Activated CD4-positive, CD25-positive, alpha-beta regulatory T cell treated with anti-CD3 and anti-CD28 coated beads, Interleukin-2, amount 50 U/mL, for 24 hours (primary cell): ENCODE measurements at regions not wholly inside any gene's neighbourhood (a gene's known extent, or its start where the extent isn't known, plus 50 kb on each side); places are given as distances from the start of the nearest gene placed in this dataset.

Source experiments
- ATAC-seq, 2 donors: fragments of 150-1000 bp; cut with Tn5 transposase; one replicate each; pipeline ENCODE4 v1.10.0; 2021; ENCODE audit warnings: mild to moderate bottlenecking in 1 of 2, moderate library complexity in 1 of 2

DNA sequence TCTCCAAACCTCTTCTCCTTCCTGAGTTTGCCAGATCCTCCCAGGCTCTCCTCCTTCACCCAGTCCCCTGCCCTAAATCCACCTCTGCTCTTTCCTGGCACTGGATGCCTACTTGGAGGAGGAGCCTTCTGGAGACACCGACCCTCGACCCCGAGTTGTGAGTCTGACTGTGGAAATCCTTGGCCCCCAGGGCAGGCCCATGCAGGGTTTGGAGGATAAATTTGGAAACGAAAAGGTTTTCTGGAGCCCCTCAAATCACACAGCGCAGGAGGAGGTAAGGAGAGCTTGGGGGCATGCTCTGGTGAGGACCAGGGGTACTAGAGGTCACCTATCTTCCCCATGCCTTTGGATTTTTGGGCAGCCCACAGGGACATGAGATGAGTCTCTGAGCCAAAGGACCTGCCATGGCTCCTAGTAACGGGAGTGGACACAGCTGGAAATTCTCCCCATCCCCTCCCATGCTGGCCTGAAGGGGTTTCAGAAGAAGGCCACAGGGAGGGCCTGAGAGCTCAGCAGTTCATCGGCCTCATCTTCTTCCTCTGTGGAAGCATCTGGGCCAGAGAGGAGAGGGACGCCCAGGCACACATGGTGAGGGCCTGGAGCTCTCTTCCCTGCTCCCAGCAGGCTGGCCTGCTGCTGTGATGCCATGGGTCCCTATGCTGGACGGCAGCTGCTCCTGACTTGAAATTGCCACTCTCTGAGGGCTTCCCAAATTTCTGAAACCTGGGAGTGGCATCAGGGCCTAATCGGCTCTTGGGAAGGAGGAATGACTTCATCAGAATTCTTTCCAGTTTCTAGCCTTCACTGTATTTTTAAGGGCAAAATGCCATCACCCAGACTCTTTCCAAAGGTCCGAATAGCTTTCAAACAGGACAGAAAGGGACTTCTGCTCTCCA is 68.6 kb upstream of the ITGA11 start:
- no peak for ATAC-seq

GRCh38 chr15:68501259-68501591 is 69.3 kb upstream of the ITGA11 start:
- no peak for ATAC-seq

DNA sequence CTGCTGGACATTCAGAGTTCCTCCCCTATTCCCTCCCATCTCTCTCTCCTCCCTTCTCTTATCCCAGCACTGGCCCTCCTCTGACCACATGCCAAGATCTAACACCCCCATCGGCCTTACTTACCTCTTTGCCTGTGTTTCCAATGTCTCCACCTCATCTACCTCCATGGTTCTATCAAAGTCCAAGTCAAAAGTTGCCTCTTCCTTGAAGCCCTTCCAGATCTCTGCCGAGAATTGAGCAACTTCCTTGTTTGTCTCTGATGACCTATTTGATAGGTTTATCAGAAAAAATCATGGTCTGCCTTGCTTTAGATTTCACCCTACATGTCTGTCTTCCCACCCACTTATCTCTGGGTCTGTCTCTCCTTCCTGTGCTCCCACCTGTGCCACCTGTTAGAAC is 69.7 kb upstream of the ITGA11 start:
- no peak for ATAC-seq

GRCh38 chr15:68502398-68502901 is 70.5 kb upstream of the ITGA11 start:
- no peak for ATAC-seq

DNA sequence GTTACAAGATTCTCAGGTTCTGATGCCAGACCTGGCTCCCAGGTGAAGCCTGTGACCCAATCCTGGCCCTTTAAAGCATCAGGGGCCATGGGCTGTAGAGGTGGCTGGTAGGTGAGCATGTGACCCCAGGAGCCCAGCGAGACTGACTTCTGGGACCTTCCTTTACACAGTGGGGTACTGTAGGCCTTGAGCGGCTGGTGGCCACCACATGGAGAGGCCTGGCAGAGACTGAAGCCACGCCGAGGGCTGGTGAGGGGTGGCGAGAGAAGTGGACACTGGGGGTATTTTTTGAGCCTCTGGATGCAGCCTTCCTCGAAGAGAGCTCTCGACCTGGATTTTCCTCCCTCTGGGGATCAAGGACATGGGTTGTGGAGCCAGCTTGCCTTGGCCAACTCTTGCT is 71.2 kb upstream of the ITGA11 start:
- no peak for ATAC-seq

DNA sequence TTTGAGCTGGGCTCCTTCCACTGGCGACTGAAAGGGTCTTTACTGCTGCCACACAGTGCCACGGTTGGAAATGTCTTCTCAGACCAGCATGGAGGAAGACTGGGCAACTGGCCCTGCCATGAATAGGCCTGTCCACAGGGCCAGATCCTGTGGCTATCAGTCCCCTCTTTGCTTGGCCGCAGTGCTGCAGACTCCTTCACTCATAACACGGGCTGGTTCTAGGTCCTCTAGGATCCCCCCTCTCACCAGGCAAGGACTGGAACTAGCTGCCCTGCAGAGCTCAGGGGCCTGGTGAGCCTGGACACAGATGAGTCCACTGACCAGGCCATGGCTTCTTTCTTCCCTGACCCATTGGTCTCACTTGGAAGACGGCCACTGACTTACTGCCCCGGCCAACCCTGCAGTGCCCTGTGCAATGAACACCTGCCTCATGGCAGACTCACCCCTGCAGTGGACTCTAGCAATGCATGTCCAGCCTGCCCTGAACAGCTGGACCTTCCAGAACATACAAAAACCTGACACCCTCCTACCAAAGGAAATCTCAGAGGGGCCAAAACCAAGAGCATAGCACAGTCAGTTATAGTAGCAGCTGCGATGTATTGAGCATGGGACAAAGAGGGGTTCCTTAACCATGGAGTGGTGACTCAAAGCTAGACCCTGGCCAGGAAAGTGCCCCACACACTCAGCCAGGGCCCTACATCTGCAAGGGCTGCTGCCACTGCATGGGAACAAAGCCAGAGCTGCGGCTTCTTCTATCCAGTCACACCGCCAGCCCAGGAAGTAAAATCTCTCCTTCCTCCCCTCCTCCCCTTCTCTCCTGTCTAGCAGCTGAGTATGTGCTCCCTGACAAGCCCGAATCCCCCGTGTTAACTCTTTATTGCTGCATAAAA is 72.1 kb upstream of the ITGA11 start:
- ATAC-seq = no peak

DNA sequence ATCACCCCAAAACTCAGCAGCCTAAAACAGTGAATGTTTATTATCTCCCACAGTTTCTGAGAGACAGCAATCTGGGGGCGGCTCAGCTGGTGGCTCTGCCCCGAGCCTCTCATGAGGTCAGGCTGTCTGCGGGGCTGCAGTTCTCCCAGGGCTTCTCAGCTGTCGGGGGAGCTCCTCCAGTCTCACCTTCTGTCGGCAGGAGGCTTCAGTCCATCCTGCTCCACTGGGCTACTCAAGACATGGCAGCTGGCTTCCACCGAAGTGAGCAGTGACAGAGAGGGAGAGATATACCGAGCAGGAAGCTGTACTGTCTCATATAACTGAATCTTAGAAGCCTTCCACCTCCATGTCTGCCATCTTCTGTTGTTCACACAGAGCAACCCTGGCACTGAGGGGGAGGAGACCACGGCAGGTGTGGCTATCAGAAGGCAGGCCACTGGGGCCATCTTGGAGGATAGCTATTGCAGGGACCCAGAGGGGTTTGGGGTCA is 72.8 kb upstream of the ITGA11 start:
- ATAC-seq = no peak

- no peak for ATAC-seq
Measured at GRCh38 chr15:68506071-68506470, 72.7 kb upstream of the CORO2B start.

GRCh38 chr15:68507447-68507846 is 71.3 kb upstream of the CORO2B start:
- no peak for ATAC-seq

GRCh38 chr15:68508485-68509189 is 70.2 kb upstream of the CORO2B start:
- ATAC-seq = no peak

GRCh38 chr15:68510558-68510957 is 68.2 kb upstream of the CORO2B start:
- no peak for ATAC-seq

GRCh38 chr15:68511073-68511991 is 67.5 kb upstream of the CORO2B start:
- no peak for ATAC-seq

DNA sequence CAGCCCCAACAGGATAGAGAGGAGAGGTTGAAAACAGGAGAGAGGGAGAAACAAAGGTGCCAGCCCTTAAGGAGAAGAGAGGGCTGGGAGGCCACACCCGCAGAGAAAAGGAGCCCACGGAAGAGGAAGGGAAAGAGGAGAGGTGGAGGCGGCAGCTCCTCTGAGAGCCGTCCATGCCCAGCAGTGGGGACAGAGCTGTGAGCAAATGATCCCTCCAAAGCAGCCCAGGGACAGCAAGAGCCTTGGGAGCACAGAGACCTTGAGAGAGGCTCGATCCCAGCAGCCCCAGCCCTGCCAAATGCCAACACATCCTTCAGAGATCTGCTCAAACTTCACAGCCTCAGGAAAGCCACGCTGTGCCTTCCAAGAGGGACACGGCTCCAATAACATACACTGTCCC is 66.7 kb upstream of the CORO2B start:
- no peak for ATAC-seq

GRCh38 chr15:68512598-68512997 is 66.2 kb upstream of the CORO2B start:
- ATAC-seq = no peak

- no peak for ATAC-seq
Measured at GRCh38 chr15:68515371-68516095, 63.3 kb upstream of the CORO2B start.

DNA sequence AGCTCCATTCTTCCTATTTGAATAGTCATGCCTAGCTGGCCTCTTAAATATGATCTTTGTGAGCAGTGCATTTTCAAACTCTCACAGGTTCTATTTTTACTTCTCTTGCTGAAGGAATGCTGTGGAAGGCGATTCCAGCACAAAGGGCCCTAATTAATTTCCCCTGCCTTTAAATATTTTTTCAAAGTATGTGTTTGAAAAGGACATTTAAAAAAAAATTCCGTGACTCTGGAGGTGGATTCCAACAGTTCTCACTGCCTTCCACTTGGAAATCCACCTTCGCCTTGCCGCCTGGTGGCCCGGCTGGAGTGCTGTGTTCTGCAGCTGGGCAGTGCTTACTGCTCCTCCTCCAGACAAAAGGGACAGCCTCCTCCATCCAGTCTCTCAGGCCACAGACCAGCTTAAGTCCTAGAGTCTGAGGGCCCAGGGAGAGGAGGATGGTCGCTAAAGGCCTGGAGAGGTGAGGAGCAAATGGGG is 61.5 kb upstream of the CORO2B start:
- no peak for ATAC-seq

GRCh38 chr15:68518046-68518445 is 60.7 kb upstream of the CORO2B start:
- ATAC-seq = no peak

DNA sequence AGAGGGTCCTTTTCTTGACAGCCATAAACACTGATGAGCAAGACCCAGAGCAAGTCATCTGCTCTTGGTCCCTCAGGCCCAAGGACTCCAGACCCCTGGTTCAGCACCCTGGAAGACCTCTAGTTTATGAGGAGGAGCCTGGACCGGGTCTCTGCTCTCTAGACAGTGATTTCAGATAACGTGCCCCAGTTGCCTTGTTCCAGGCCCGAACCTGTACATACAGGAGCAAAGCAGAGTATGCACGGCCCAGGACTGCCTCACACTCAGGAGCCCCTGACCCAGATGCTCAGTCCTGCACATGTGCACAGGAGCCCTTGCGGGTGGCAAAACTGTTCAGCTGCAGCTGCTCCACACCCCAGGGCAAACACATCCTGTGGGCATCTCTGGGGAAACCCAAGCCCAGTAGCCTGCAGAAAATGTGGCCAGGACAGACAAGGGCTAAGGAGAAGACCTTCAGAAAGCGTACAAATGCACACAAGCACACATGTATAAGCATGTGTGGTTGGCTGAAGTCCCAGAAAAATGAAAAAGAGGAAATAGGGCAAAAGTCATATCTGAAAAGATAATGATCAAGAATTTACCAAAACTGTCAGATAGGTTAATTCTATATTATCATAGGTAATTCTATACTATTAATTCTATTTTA is 59.9 kb upstream of the CORO2B start:
- no peak for ATAC-seq

GRCh38 chr15:68524753-68525584 is 53.8 kb upstream of the CORO2B start:
- no peak for ATAC-seq
